HepG2 (cell line): ENCODE measurements at regions not wholly inside any gene's neighbourhood (a gene's known extent, or its start where the extent isn't known, plus 50 kb on each side); places are given as distances from the start of the nearest gene placed in this dataset.

Experiments
- ATAC-seq: fragments of 200-7000 bp; cut with Tn5 transposase; 3 replicates; pipeline ENCODE4 v1.9.1; 2020; ENCODE audit warnings: mild to moderate bottlenecking, moderate library complexity
- BruUV-seq: library from RNA; stranded (reverse); fragments of 400-500 nt; replicated peaks from 2 replicates; lab custom pipeline; 2021; lab: Mats Ljungman, UMichigan
- CTCF ChIA-PET: fragments of 300-600 bp; formaldehyde crosslinking; extraction: SDS; loops from one replicate; lab custom pipeline; 2021; ENCODE audit warnings: low total read pairs, inconsistent platforms, low intra/inter-chr PET ratio; lab: Yijun Ruan, JAX
- POLR2A ChIA-PET: fragments of 350-600 bp; sonication (Branson Sonifier 250); formaldehyde crosslinking; loops from one replicate; lab custom pipeline; 2020; ENCODE audit warnings: antibody characterized with exemption, inconsistent platforms; lab: Yijun Ruan, JAX
- DNase-seq: peaks from one replicate; pipeline ENCODE4 v3.0.0-alpha.2; 2015; ENCODE audit warnings: low spot score
- FAIRE-seq: peaks from 3 replicates; lab custom pipeline; 2011; peaks lifted over from hg19 to GRCh38; lab: Jason Lieb, UNC
- H2AFZ ChIP-seq: one replicate; pipeline ENCODE4 v1.6.1; 2011; ENCODE audit warnings: low read length, inconsistent platforms
- H3K27ac ChIP-seq: fragments of 300-600 bp; 3 replicates; pipeline ENCODE4 v1.8.0; 2011; ENCODE audit warnings: mixed run types, mild to moderate bottlenecking, mixed read lengths, low read length, inconsistent platforms; ENCODE audit not compliant: insufficient read depth; ENCODE audit errors: extremely low read length
- H3K27me3 ChIP-seq, 2 experiments: fragments of 200-600 bp in 1 of 2; 2 replicates in 1 of 2; 3 replicates in 1 of 2; pipeline versions ENCODE4 v1.6.0 to v1.8.0; 2011; ENCODE audit warnings: low read length in 2 of 2, mild to moderate bottlenecking in 2 of 2, moderate library complexity in 2 of 2, inconsistent platforms in 1 of 2; ENCODE audit not compliant: insufficient read depth in 2 of 2, control insufficient read depth in 1 of 2
- H3K36me3 ChIP-seq, 2 experiments: fragments of 200-600 bp in 1 of 2; replicated peaks in 1 of 2; 2 replicates in 1 of 2; 3 replicates in 1 of 2; pipeline versions ENCODE4 v1.5.1 to v1.8.0; 2011; ENCODE audit warnings: low read length in 2 of 2, inconsistent platforms in 1 of 2; ENCODE audit not compliant: insufficient read depth in 2 of 2, control insufficient read depth in 1 of 2
- H3K4me1 ChIP-seq: 2 replicates; pipeline ENCODE4 v1.5.1; 2012; ENCODE audit warnings: low read length, inconsistent platforms; ENCODE audit not compliant: insufficient read depth
- H3K4me2 ChIP-seq: 2 replicates; pipeline ENCODE4 v1.6.0; 2011; ENCODE audit warnings: low read depth, low read length, inconsistent platforms
- H3K4me3 ChIP-seq, 3 experiments: fragments of 200-600 bp in 1 of 3; sonication (generic), shearing (Covaris generic) in 1 of 3; replicated peaks in 1 of 3; 2 replicates each; pipeline ENCODE4 v1.5.1; 2011 to 2016; ENCODE audit warnings: low read length in 3 of 3, inconsistent platforms in 2 of 3, low read depth in 2 of 3, mild to moderate bottlenecking in 2 of 3, control low read depth in 1 of 3, mixed read lengths in 1 of 3; ENCODE audit not compliant: insufficient read depth in 1 of 3
- H3K79me2 ChIP-seq: one replicate; pipeline ENCODE4 v1.6.1; 2011; ENCODE audit warnings: low read length, inconsistent platforms; ENCODE audit not compliant: insufficient read depth
- H3K9ac ChIP-seq: 2 replicates; pipeline ENCODE4 v1.6.0; 2011; ENCODE audit warnings: mild to moderate bottlenecking, low read depth, low read length, inconsistent platforms; ENCODE audit not compliant: insufficient read depth
- H3K9me3 ChIP-seq: 2 replicates; pipeline ENCODE4 v1.5.1; 2012; ENCODE audit warnings: mild to moderate bottlenecking, low read length
- H4K20me1 ChIP-seq: 2 replicates; pipeline ENCODE4 v1.6.0; 2011; ENCODE audit warnings: inconsistent platforms, mild to moderate bottlenecking, low read length, moderate library complexity; ENCODE audit not compliant: insufficient read depth
- BRCA1 ChIP-seq: sonication (generic); formaldehyde crosslinking; IDR thresholded peaks from 2 replicates; pipeline ENCODE4 v1.4.0; 2020; ENCODE audit warnings: missing genetic modification reagents
- FOSL1 ChIP-seq: sonication (generic); formaldehyde crosslinking; IDR thresholded peaks from 2 replicates; pipeline ENCODE4 v1.9.0; 2021; ENCODE audit warnings: missing genetic modification reagents, borderline replicate concordance
- GLI4 ChIP-seq: sonication (generic); formaldehyde crosslinking; IDR thresholded peaks from 2 replicates; pipeline ENCODE4 v1.5.1; 2020; ENCODE audit warnings: missing genetic modification reagents, mild to moderate bottlenecking, moderate library complexity, borderline replicate concordance
- GPN1 ChIP-seq: sonication (generic); formaldehyde crosslinking; IDR thresholded peaks from 2 replicates; pipeline ENCODE4 v1.5.1; 2020; ENCODE audit warnings: missing genetic modification reagents, borderline replicate concordance
- HNF4A ChIP-seq: sonication (generic); formaldehyde crosslinking; IDR thresholded peaks from 2 replicates; pipeline ENCODE4 v1.4.0; 2020; ENCODE audit warnings: missing genetic modification reagents
- NAIF1 ChIP-seq: sonication (generic); formaldehyde crosslinking; IDR thresholded peaks from 2 replicates; pipeline ENCODE4 v1.5.0; 2020; ENCODE audit warnings: mild to moderate bottlenecking, missing genetic modification reagents, borderline replicate concordance
- RBAK ChIP-seq: sonication (generic); formaldehyde crosslinking; IDR thresholded peaks from 2 replicates; pipeline ENCODE4 v1.5.1; 2020; ENCODE audit warnings: mild to moderate bottlenecking, missing genetic modification reagents
- SNRNP70 ChIP-seq: fragments of 200-400 bp; formaldehyde crosslinking; IDR thresholded peaks from 2 replicates; pipeline ENCODE4 v1.6.1; 2017; ENCODE audit warnings: mild to moderate bottlenecking, low read depth, low read length, moderate library complexity
- TAF1 ChIP-seq: sonication (generic); formaldehyde crosslinking; IDR thresholded peaks from 2 replicates; pipeline ENCODE4 v1.4.0; 2020; ENCODE audit warnings: missing genetic modification reagents
- TBX3 ChIP-seq: fragments of 450-650 bp; IDR thresholded peaks from 2 replicates; pipeline ENCODE4 v1.6.1; 2017; ENCODE audit warnings: antibody characterized with exemption, mild to moderate bottlenecking, inconsistent platforms, borderline replicate concordance
- TEAD2 ChIP-seq: sonication (generic); formaldehyde crosslinking; IDR thresholded peaks from 2 replicates; pipeline ENCODE4 v1.9.0; 2021; ENCODE audit warnings: missing genetic modification reagents
- U2AF2 ChIP-seq: fragments of 200-400 bp; formaldehyde crosslinking; IDR thresholded peaks from 2 replicates; pipeline ENCODE4 v1.6.1; 2017; ENCODE audit warnings: low read depth, mild to moderate bottlenecking, low read length
- ZNF558 ChIP-seq: sonication (generic); formaldehyde crosslinking; IDR thresholded peaks from 2 replicates; pipeline ENCODE4 v1.9.0; 2022; ENCODE audit warnings: mild to moderate bottlenecking, missing genetic modification reagents, borderline replicate concordance
- ZNF7 ChIP-seq: IDR thresholded peaks from 2 replicates; pipeline ENCODE4 v1.6.1; 2016; ENCODE audit warnings: missing biosample characterization, missing genetic modification reagents
- ZNF747 ChIP-seq: sonication (generic); formaldehyde crosslinking; IDR thresholded peaks from 2 replicates; pipeline ENCODE4 v1.8.1; 2023; ENCODE audit warnings: missing genetic modification reagents, mild to moderate bottlenecking, borderline replicate concordance
- ZSCAN20 ChIP-seq: sonication (generic); formaldehyde crosslinking; IDR thresholded peaks from 2 replicates; pipeline ENCODE4 v1.4.0; 2020; ENCODE audit warnings: missing genetic modification reagents, mild to moderate bottlenecking, borderline replicate concordance
- WGBS: methylation state at CpG from one replicate; pipeline ENCODE4 v1.1.6; 2017; ENCODE audit warnings: low lambda C conversion rate; 5-methylcytosine and 5-hydroxymethylcytosine counted together
- in situ Hi-C: cut with HindIII; loops from 2 replicates; pipeline ENCODE4 v1.10.0; 2017; ENCODE audit warnings: low pct_unique_long_range_greater_than_20kb; ENCODE audit not compliant: extremely low pct_ligation_motif_present
- intact Hi-C: fragments of 100-400 bp; cut with micrococcal nuclease; formaldehyde crosslinking; loops from one replicate; pipeline ENCODE4 v1.10.0; 2022; ENCODE audit not compliant: unreplicated experiment
- TF ChIP-seq, protein P1 (sequence below): sonication (generic); formaldehyde crosslinking; IDR thresholded peaks from 2 replicates; pipeline ENCODE4 v1.4.0; 2020; ENCODE audit warnings: missing genetic modification reagents, borderline replicate concordance
- TF ChIP-seq, protein P2 (sequence below): sonication (generic); formaldehyde crosslinking; conservative IDR thresholded peaks from 2 replicates; pipeline ENCODE4 v1.4.0; 2020; ENCODE audit warnings: missing genetic modification reagents
- TF ChIP-seq, protein P3 (sequence below): IDR thresholded peaks from 2 replicates; pipeline ENCODE4 v1.6.1; 2012; ENCODE audit warnings: inconsistent platforms
- TF ChIP-seq, protein P4 (sequence below): sonication (generic); formaldehyde crosslinking; conservative IDR thresholded peaks from 2 replicates; pipeline ENCODE4 v1.8.1; 2023; ENCODE audit warnings: missing genetic modification reagents
- TF ChIP-seq, protein P5 (sequence below): IDR thresholded peaks from 2 replicates; pipeline ENCODE4 v1.6.1; 2016; ENCODE audit warnings: control low read depth

DNA sequence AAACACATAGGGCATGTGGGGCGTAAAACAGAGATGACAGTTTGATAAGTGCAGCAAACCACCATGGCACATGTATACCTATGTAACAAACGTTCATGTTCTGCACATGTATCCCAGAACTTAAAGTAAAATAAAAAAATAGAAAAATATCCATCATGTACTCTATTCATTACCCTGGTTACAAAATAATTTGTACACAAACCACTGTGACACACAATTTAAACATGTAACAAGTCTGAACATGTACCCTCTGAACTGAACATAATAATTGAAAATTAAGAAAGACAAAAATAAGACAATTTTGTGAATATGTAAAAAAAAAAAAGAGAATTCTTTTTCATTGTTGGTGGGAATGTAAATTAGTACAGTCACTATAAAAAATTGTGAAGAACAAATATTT lies 379.2 kb downstream of the KDM5D start (continued):
- no peak for TF ChIP-seq NAIF1 (CRISPR knock-in tag)
- TF ChIP-seq, protein P1, sequence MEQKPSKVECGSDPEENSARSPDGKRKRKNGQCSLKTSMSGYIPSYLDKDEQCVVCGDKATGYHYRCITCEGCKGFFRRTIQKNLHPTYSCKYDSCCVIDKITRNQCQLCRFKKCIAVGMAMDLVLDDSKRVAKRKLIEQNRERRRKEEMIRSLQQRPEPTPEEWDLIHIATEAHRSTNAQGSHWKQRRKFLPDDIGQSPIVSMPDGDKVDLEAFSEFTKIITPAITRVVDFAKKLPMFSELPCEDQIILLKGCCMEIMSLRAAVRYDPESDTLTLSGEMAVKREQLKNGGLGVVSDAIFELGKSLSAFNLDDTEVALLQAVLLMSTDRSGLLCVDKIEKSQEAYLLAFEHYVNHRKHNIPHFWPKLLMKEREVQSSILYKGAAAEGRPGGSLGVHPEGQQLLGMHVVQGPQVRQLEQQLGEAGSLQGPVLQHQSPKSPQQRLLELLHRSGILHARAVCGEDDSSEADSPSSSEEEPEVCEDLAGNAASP (CRISPR knock-in tag), result no peak

DNA sequence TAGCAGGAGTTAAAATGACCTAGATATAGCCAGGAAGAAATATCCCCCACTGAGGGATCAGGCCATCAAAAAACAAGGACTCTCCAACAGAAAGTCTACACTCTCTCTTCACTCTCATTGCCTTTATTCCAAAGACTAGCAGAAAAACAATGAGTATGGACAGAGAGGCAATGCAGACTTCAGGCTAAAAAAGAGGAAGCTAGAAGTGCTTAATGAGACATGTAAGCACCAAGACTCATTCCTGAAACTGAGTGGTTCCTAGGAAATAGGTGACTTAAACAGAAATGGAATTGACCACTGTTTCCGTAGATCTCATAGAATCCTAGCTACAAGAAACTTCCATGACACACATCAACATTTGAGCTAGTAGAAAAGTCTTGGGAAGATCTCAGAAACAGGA lies 387.3 kb downstream of the KDM5D start:
- no TSS peak for BruUV-seq
- FAIRE-seq, result no peak
- H3K27ac ChIP-seq, result no peak overlapping the region

More for the DNA sequence above, 387.3 kb downstream of the KDM5D start:
- 0% methylated on average over 1 of the region's 1 CpG for WGBS
- intact Hi-C loops (no loop called here), in situ Hi-C loops (no loop called here)
- H2AFZ ChIP-seq, result no peak overlapping the region
- H3K36me3 ChIP-seq, result no peaks in the 10 kb centered on the region
- ATAC-seq (no peak), DNase-seq (no peak)
- POLR2A ChIA-PET, result no interaction called here
- CTCF ChIA-PET, result no interaction called here
- H3K4me3 ChIP-seq, result no peak overlapping the region
- H3K4me2 ChIP-seq, result no peak overlapping the region
- H4K20me1 ChIP-seq, result no peaks in the 10 kb centered on the region
- H3K9ac ChIP-seq, result no peak overlapping the region
- TF ChIP-seq BRCA1 (CRISPR knock-in tag) (no peak), ZNF747 (CRISPR knock-in tag) (no peak), TBX3 (no peak), GPN1 (no peak), GLI4 (no peak), ZSCAN20 (CRISPR knock-in tag) (no peak), U2AF2 (no peak), HNF4A (CRISPR knock-in tag) (no peak), FOSL1 (CRISPR knock-in tag) (no peak), TAF1 (no peak), ZNF7 (CRISPR knock-in tag) (no peak), SNRNP70 (no peak), ZNF558 (no peak), TEAD2 (no peak), RBAK (no peak)
- TF ChIP-seq, protein P2, sequence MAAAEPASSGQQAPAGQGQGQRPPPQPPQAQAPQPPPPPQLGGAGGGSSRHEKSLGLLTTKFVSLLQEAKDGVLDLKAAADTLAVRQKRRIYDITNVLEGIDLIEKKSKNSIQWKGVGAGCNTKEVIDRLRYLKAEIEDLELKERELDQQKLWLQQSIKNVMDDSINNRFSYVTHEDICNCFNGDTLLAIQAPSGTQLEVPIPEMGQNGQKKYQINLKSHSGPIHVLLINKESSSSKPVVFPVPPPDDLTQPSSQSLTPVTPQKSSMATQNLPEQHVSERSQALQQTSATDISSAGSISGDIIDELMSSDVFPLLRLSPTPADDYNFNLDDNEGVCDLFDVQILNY (CRISPR knock-in tag), result no peak
- TF ChIP-seq, protein P3, sequence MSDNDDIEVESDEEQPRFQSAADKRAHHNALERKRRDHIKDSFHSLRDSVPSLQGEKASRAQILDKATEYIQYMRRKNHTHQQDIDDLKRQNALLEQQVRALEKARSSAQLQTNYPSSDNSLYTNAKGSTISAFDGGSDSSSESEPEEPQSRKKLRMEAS, result no peak
- TF ChIP-seq, protein P4, sequence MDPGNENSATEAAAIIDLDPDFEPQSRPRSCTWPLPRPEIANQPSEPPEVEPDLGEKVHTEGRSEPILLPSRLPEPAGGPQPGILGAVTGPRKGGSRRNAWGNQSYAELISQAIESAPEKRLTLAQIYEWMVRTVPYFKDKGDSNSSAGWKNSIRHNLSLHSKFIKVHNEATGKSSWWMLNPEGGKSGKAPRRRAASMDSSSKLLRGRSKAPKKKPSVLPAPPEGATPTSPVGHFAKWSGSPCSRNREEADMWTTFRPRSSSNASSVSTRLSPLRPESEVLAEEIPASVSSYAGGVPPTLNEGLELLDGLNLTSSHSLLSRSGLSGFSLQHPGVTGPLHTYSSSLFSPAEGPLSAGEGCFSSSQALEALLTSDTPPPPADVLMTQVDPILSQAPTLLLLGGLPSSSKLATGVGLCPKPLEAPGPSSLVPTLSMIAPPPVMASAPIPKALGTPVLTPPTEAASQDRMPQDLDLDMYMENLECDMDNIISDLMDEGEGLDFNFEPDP, result no peak
- TF ChIP-seq, protein P5, sequence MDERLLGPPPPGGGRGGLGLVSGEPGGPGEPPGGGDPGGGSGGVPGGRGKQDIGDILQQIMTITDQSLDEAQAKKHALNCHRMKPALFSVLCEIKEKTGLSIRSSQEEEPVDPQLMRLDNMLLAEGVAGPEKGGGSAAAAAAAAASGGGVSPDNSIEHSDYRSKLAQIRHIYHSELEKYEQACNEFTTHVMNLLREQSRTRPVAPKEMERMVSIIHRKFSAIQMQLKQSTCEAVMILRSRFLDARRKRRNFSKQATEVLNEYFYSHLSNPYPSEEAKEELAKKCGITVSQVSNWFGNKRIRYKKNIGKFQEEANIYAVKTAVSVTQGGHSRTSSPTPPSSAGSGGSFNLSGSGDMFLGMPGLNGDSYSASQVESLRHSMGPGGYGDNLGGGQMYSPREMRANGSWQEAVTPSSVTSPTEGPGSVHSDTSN, result no peak
- H3K9me3 ChIP-seq, result peaks cover 11% of the 10 kb centered on the region; the same call in 1 of the 2 replicates
- H3K27me3 ChIP-seq, result no peaks in the 10 kb centered on the region
- no peaks in the 10 kb centered on the region for H3K79me2 ChIP-seq
- no peaks in the 10 kb centered on the region for H3K4me1 ChIP-seq
